Dedifferentiated amniotic fluid mesenchymal stem cell (primary cell): ENCODE measurements at regions not wholly inside any gene's neighbourhood (a gene's known extent, or its start where the extent isn't known, plus 50 kb on each side); places are given as distances from the start of the nearest gene placed in this dataset.
"Not testable (repeated sequence)": the region's sequence is repeated elsewhere in the genome, so short reads cannot be mapped to it uniquely, and the experiment has no call there.

Experiments
- DNase-seq: peaks from one replicate; pipeline ENCODE4 v3.0.0-alpha.2; 2016; ENCODE audit errors: extremely low spot score

- DNase-seq, result not testable (repeated sequence)
These were observed 243.7 kb upstream of the KLF3 start for GRCh38 chr4:38420254-38420653.

GRCh38 chr4:38422850-38423249 is 241.1 kb upstream of the KLF3 start:
- DNase-seq, result no peak

DNA sequence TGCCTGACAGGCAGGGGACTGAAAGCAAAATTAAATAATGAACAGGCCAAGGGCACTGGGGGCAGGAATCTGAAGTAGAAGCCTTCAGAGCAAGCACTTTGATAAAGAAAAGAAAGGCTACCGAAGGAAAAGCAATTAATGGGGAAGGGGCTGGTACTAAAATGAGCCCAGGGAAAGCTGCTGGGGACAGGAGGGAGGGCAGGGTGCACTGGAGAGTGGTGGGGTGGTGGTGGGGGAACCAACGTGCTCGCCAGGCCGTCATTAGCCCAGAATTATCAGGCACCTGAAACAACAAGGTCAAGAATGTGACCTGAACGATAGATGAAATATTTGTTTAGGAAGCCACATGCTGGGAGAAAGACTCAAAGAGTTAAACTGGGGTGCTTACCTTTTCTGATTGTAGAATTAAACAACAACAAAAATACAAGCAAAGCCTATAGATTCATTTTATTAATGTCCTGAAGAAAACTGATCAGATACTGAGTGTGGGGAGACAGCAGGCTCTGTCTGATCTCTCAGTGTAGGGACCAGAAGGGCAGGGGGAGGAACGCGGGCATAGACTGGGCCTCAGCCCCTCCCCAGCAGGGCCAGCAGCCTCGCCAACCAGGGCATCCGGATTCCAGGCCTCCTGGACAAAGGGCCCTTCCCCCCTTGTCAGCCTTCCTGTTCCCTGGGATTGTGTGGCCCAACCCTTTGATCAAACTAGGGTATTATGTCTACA is 239.7 kb upstream of the KLF3 start:
- no peak for DNase-seq

DNA sequence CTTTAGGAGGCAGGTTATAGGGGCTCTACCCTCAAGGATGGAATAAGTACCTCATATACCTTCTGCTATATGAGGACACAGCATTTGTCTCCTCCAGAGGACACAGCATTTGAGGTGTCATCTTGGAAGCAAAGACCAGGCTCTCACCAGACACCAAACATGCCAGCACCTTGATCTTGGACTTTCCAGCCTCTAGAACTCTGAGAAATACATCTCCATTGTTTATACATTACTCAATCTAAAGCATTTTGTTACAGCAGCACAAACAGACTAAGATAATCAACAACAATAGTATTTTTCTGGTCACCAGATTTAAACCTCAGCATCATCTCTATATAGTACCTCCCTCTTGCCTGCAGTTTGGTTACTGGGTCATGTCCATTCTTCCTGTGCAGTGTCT is 237.5 kb upstream of the KLF3 start:
- no peak for DNase-seq

DNA sequence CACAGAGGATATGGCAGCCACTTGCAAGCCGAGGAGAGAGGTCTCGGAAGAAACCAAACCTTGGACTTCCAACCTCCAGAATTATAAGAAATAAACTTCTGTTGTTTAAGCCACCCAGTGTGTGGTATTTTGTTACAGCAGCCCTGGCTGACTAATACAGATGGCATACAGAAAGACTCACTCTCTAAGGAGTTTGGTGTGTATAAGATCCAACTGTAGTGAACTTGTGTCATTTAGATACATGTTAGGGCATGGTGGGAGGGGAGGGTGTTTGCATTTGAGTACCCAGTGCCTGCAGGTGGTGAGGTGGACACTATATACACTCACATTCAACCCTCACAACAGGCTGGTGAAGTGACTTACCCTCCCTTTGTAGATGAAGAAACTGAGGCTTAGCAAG is 233.2 kb upstream of the KLF3 start:
- no peak for DNase-seq

DNA sequence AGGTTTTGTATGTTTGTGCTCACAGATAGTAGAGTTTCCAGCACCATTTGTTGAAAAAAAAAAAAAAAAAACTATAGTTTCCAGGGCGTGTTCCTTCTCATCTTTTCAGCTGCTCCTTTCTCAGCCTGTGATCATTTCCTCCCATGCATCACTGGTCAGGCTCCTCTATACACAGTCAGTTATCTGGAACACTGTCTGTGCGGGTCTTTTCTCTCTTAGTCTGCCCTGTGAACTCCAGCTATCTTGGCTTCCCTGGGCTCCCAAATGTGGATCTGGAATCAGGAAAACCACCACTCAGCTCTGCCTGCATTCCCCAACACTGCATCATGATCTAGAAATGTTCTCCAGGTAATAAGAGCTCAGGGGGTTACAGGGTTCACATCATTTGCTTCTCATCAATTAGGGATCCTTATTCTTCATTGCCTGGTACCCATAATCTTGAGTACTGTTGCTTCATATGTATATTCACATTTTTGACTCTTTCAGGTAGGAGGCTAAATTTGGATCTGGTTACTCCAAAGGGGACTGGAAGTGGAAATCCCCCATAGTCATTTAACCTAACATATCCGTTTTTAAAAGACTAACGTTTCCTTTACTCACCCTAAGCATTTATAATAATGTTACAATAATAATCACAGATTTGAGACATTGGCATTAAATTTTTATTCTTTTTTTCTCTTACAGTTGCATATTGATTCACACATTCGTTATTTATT is 221.8 kb upstream of the KLF3 start:
- DNase-seq, result no peak

DNA sequence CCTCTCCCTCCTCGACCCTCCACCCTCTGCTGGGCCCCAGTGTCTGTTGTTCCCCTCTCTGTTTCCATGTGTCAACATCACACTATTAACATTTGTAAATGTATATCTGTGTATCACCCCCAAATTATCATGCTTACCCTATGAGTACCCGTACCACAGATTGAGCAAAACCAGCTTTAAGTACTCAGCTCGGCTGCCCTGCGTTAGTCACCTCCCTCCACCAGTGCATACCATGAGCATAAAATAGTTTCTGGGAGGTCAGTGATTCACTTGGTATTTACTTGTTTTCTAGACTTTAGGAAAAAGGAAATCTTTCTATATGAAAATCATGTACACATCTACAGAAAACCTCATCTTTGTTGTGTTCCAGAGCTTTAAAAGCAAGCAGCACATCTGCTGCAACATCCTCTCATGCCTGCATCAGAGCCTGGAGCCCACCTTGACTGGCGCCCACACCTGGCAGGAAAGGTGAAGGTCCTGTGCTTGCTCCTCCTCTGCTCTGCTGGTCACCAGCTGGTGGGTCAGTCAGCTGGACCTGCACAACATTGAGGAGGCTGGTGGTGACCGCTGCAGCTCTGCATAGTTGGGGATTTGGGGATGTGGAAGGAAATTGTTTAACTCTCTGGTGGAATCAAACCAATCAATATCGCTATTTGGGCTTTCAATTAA is 214.4 kb upstream of the KLF3 start:
- DNase-seq, result peak; percentile 36

- DNase-seq, result no peak
These were observed 212.0 kb upstream of the KLF3 start for GRCh38 chr4:38452009-38452408.

DNA sequence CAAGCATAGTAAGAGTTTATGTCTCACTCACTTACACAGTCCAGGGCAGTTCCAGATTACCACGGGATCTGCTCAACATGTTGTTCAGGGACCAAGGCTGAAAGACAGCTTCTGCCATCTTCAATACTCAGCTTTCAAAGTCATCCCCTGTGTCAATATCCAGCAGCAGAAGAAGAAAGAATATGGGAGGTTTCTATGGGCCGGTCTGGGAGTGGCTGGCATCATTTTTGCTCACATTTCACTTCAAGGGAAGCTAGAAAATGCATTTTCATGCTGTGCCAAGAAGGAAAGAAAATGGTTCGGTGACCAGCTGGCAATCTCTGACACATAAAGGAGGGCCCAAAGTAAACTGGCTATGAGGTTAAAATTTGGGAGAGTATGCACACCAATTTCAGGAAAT is 211.5 kb upstream of the KLF3 start:
- DNase-seq, result no peak

- no peak for DNase-seq
These were observed 210.6 kb upstream of the KLF3 start for GRCh38 chr4:38453253-38453881.

- no peak for DNase-seq
These were observed 209.7 kb upstream of the KLF3 start for GRCh38 chr4:38454284-38454683.

DNA sequence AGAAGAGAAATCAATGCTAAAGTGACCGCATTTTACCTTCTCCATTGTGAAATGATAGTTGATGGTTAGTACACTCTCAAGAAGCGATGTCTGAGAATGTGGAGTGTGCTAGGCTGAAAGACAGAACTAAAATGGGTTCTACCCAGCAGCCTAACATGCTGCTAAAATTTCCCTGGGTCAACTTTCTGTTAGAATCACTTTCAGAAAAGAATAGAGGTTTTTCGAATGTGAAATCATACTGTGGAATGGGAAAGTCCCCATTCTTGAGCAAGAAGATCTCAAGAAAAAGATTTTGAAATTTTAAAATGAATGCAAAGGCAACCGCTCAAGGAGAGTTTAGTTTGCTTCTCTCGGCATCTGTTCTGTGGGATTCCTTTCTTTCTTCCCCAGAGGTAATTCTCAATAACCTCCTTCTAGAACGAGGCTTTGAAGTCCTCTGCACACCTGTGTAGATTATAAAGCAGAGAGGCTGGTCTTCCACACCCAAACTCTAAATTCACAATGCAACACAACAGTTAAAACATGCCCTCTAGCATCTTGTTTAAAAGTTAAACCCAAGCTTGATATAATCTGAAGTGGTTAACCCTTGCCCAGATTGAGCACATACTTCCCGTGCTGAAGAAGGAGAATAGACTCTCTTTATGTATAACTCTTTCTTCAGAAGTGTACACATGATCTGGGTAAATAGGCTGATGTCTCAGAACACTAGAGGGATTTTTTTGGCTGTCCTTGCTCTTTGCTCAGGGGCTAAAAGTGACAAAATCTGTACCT is 208.7 kb upstream of the KLF3 start:
- no peak for DNase-seq

- no peak for DNase-seq
These were observed 207.9 kb upstream of the KLF3 start for GRCh38 chr4:38456096-38456495.

DNA sequence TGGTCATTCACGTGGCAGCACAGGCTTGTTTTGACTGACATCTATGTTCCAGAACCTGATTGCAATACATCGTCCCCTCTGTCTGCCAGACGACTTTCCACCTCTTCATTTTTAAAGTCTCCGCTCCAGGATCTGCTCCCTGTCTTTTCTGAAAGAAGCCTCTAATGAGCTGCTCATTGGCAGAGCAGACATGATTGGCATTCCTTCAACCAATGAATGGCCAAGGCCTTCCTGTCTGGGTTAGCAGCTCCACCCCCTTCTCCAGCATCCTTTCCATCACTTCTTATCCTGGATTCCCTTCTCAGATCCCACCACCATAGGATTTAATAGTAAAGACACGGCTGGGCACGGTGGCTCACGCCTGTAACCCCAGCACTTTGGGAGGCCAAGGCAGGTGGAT is 202.7 kb upstream of the KLF3 start:
- DNase-seq, result no peak

DNA sequence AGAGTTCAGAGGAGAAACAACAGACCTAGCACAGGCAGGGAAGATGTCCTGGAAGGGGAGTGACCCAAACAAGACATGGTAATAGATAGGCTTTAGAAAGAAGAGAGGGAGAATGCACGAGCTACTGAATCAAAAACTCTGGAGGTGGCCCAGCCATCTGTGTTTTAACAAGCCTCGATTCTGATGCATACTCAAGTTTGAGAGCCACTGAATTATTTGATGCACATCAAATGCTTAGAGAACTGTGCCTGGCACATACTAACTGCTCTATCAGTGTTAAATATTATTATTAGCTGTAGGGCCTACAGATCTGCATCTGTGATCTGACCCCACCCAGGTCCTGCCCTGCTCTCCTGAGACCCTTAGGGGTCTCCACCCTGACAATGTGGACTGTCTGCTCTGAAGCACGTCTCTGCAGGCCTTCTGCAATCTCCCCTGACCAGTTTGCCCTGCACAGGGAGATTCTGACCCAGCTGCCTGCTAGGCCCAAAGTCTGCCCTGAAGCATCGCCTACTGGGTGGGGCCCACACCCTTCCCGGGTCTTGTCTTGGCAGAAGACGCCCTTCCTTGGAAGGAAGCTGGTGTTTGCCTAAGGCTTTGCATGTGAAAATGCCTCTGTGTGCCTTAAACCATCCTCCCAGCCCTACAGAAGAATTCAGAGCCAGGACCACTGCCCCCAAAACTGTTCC is 201.5 kb upstream of the KLF3 start:
- DNase-seq, result no peak

- DNase-seq, result no peak
These were observed 200.6 kb upstream of the KLF3 start for GRCh38 chr4:38463268-38463958.

DNA sequence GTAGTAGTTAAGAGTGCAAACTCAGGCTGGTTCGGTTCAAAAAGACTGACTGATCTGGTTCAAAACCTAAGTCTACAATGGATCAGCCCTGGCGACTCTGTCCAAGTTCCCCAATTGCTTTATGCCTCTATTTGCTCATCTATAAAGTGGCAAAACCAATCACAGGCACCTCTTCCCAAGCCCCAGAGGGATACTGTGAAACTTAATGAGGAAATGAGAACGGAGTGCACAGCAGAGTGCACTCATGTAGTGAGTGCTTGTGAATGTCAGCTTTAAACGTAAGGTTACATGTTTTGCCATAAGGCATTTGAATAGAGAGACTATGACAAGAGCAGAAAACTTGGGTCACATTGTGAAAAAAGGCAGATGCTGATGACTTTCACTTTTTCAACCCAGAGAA is 199.7 kb upstream of the KLF3 start:
- DNase-seq, result no peak

GRCh38 chr4:38466401-38466800 is 197.6 kb upstream of the KLF3 start:
- DNase-seq, result no peak

GRCh38 chr4:38467296-38467695 is 196.7 kb upstream of the KLF3 start:
- no peak for DNase-seq

GRCh38 chr4:38468339-38468866 is 195.6 kb upstream of the KLF3 start:
- no peak for DNase-seq
